ENCODE measurements at regions not wholly inside any gene's neighbourhood (a gene's known extent, or its start where the extent isn't known, plus 50 kb on each side); places are given as distances from the start of the nearest gene placed in this dataset.

- BruUV-seq (replicated peaks): no TSS peak
- Histone ChIP-seq H3K27me3 (ENCODE audit: low read length) (no peaks in the 10 kb centered on the region), H3F3A (ENCODE audit: low read length, unreplicated experiment) (no peaks in the 10 kb centered on the region), H3K9me2 (replicated peaks; ENCODE audit: low read length) (no peaks in the 10 kb centered on the region), H3K4me3 (ENCODE audit: low read length) (no peak overlapping the region), H4K20me1 (ENCODE audit: low read length) (no peaks in the 10 kb centered on the region), H3K79me2 (ENCODE audit: low read length) (no peaks in the 10 kb centered on the region), H3K4me1 (ENCODE audit: insufficient read depth, low read length) (no peaks in the 10 kb centered on the region), H2AFZ (ENCODE audit: low read length) (no peak overlapping the region), H3K27ac (ENCODE audit: low read length) (no peak overlapping the region), H3K9me3 (ENCODE audit: low read length) (no peaks in the 10 kb centered on the region), H3K9ac (ENCODE audit: low read length) (no peak overlapping the region), H3K36me3 (ENCODE audit: low read depth, low read length) (no peaks in the 10 kb centered on the region), H3K4me2 (ENCODE audit: low read length) (no peak overlapping the region)
- intact Hi-C loops (cut with micrococcal nuclease): no loop called here
- ChIA-PET CTCF (no interaction called here), POLR2A (ENCODE audit: unreplicated experiment) (no interaction called here)
- TF ChIP-seq EZH2 (IDR thresholded peaks at IDR 0.05; ENCODE audit: low read length, unreplicated experiment): no peak
- TF ChIP-seq CTCF (conservative IDR thresholded peaks at IDR 0.05; ENCODE audit: low read depth, low read length): no peak
- no peak for TF ChIP-seq EZH2phosphoT487 (IDR thresholded peaks at IDR 0.05; ENCODE audit: borderline replicate concordance, low read length)
- DNase-seq (no peak), ATAC-seq (no peak)
Observed at GRCh38 chr9:95770653-95771131, 104.8 kb upstream of the ERCC6L2 start.

- ChIA-PET POLR2A (ENCODE audit: unreplicated experiment) (no interaction called here), CTCF (no interaction called here)
- intact Hi-C loops (cut with micrococcal nuclease): no loop called here
- H2AFZ ChIP-seq (ENCODE audit: low read length): no peak overlapping the region
- TF ChIP-seq EZH2 (IDR thresholded peaks at IDR 0.05; ENCODE audit: low read length, unreplicated experiment) (no peak), CTCF (conservative IDR thresholded peaks at IDR 0.05; ENCODE audit: low read depth, low read length) (no peak), EZH2phosphoT487 (IDR thresholded peaks at IDR 0.05; ENCODE audit: borderline replicate concordance, low read length) (no peak)
- DNase-seq: no peak
- no peaks in the 10 kb centered on the region for H3K9me3 ChIP-seq (ENCODE audit: low read length)
- no TSS peak for BruUV-seq (replicated peaks)
- H4K20me1 ChIP-seq (ENCODE audit: low read length): no peaks in the 10 kb centered on the region
- no peaks in the 10 kb centered on the region for H3K27me3 ChIP-seq (ENCODE audit: low read length)
- H3K4me2 ChIP-seq (ENCODE audit: low read length): no peak overlapping the region
- H3K9me2 ChIP-seq (replicated peaks; ENCODE audit: low read length): no peaks in the 10 kb centered on the region
- no peak for ATAC-seq
- no peak overlapping the region for H3K27ac ChIP-seq (ENCODE audit: low read length)
- H3K4me1 ChIP-seq (ENCODE audit: insufficient read depth, low read length): no peaks in the 10 kb centered on the region
- no peaks in the 10 kb centered on the region for H3K79me2 ChIP-seq (ENCODE audit: low read length)
- no peaks in the 10 kb centered on the region for H3F3A ChIP-seq (ENCODE audit: low read length, unreplicated experiment)
- no peak overlapping the region for H3K4me3 ChIP-seq (ENCODE audit: low read length)
- no peaks in the 10 kb centered on the region for H3K36me3 ChIP-seq (ENCODE audit: low read depth, low read length)
- H3K9ac ChIP-seq (ENCODE audit: low read length): no peak overlapping the region
Observed at GRCh38 chr9:95769909-95770433, 105.5 kb upstream of the ERCC6L2 start.

DNA sequence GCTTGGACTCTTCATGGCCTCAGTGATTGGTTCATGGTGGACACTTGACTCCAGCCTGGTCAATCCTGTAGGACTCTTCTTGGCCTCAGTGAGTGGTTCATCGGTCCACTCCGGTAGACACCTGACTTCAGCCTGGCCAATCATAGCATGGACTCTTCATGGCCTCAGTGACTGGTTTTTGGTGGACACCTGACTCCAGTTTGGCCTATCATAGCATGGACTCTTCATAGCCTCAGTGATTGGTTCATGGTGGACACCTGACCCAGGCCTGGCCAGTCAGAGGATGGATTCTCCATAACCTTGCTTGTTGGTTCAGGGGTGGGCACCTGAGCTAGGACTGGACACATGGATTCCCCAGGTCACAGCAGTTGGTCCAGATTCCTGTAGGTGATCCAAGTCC lies 106.0 kb upstream of the ERCC6L2 start:
- no peaks in the 10 kb centered on the region for H3F3A ChIP-seq (ENCODE audit: low read length, unreplicated experiment)
- intact Hi-C loops (cut with micrococcal nuclease): no loop called here
- H2AFZ ChIP-seq (ENCODE audit: low read length): no peak overlapping the region
- no peaks in the 10 kb centered on the region for H3K79me2 ChIP-seq (ENCODE audit: low read length)
- H3K9ac ChIP-seq (ENCODE audit: low read length): no peak overlapping the region
- no peak for ATAC-seq
- no peak for DNase-seq
- BruUV-seq (replicated peaks): no TSS peak
- TF ChIP-seq CTCF (conservative IDR thresholded peaks at IDR 0.05; ENCODE audit: low read depth, low read length) (no peak), EZH2phosphoT487 (IDR thresholded peaks at IDR 0.05; ENCODE audit: borderline replicate concordance, low read length) (no peak)
- H3K4me2 ChIP-seq (ENCODE audit: low read length): no peak overlapping the region
- CTCF ChIA-PET: no interaction called here
- POLR2A ChIA-PET (ENCODE audit: unreplicated experiment): no interaction called here
- H4K20me1 ChIP-seq (ENCODE audit: low read length): no peaks in the 10 kb centered on the region
- H3K9me3 ChIP-seq (ENCODE audit: low read length): no peaks in the 10 kb centered on the region
- H3K4me1 ChIP-seq (ENCODE audit: insufficient read depth, low read length): no peaks in the 10 kb centered on the region
- H3K9me2 ChIP-seq (replicated peaks; ENCODE audit: low read length): no peaks in the 10 kb centered on the region
- H3K27ac ChIP-seq (ENCODE audit: low read length): no peak overlapping the region
- H3K4me3 ChIP-seq (ENCODE audit: low read length): no peak overlapping the region
- H3K36me3 ChIP-seq (ENCODE audit: low read depth, low read length): no peaks in the 10 kb centered on the region
- H3K27me3 ChIP-seq (ENCODE audit: low read length): no peaks in the 10 kb centered on the region

All from PC-3 (cell line).